Cardiac muscle cell (in vitro differentiated cells and primary cell): ENCODE measurements at regions not wholly inside any gene's neighbourhood (a gene's known extent, or its start where the extent isn't known, plus 50 kb on each side); places are given as distances from the start of the nearest gene placed in this dataset.

Source experiments
- DNase-seq, 2 donors: peaks; one replicate each; pipeline versions ENCODE4 v3.0.0 to v3.0.0-alpha.2; 2010 to 2017; ENCODE audit warnings: low read depth in 1 of 2, low spot score in 1 of 2
- H3K27ac ChIP-seq: fragments of 200-600 bp; sonication (generic); 2 replicates; pipeline ENCODE4 v1.5.1; 2016
- H3K27me3 ChIP-seq: fragments of 200-600 bp; sonication (generic); 2 replicates; pipeline ENCODE4 v1.6.0; 2016; ENCODE audit warnings: control low read depth
- H3K36me3 ChIP-seq: fragments of 200-600 bp; sonication (generic); 2 replicates; pipeline ENCODE4 v1.5.1; 2016; ENCODE audit warnings: control low read depth
- H3K4me1 ChIP-seq: fragments of 200-600 bp; sonication (generic); 2 replicates; pipeline ENCODE4 v1.8.1; 2017; ENCODE audit warnings: low read depth, mild to moderate bottlenecking, mixed run types
- H3K4me3 ChIP-seq: fragments of 200-600 bp; sonication (generic); 2 replicates; pipeline ENCODE4 v1.5.1; 2016; ENCODE audit warnings: mild to moderate bottlenecking
- H3K9me3 ChIP-seq: fragments of 200-600 bp; sonication (generic); 2 replicates; pipeline ENCODE4 v1.5.1; 2017; ENCODE audit warnings: low read depth, mild to moderate bottlenecking, control low read depth
- TF ChIP-seq, protein P1 (sequence below): IDR thresholded peaks from 2 replicates; pipeline ENCODE4 v1.5.1; 2012; ENCODE audit warnings: low read depth, mild to moderate bottlenecking, low read length

DNA sequence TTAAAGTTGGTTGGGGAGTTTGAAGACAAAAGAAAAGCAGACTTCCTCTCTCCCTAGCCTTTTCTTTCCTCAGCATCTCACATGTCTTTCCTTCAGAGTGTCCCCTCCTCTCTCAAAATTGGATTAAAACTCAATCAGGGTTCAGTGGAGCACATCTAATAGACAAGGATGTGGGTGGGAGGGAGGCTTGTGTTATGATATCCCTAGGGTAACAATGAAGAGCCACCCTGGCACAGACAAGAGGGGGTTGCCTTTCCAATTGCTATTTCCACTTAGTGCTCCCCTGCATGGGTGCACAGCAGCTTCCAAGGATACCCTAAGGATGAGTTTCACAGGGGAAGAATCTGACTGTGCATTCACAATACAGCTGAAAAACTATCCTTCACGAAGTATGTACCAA, 585.2 kb upstream of the C9orf72 start:
- no peaks in the 10 kb centered on the region for H3K4me1 ChIP-seq
- H3K27ac ChIP-seq: no peak overlapping the region
- H3K4me3 ChIP-seq: no peak overlapping the region
- H3K9me3 ChIP-seq: no peaks in the 10 kb centered on the region
- TF ChIP-seq, protein P1, sequence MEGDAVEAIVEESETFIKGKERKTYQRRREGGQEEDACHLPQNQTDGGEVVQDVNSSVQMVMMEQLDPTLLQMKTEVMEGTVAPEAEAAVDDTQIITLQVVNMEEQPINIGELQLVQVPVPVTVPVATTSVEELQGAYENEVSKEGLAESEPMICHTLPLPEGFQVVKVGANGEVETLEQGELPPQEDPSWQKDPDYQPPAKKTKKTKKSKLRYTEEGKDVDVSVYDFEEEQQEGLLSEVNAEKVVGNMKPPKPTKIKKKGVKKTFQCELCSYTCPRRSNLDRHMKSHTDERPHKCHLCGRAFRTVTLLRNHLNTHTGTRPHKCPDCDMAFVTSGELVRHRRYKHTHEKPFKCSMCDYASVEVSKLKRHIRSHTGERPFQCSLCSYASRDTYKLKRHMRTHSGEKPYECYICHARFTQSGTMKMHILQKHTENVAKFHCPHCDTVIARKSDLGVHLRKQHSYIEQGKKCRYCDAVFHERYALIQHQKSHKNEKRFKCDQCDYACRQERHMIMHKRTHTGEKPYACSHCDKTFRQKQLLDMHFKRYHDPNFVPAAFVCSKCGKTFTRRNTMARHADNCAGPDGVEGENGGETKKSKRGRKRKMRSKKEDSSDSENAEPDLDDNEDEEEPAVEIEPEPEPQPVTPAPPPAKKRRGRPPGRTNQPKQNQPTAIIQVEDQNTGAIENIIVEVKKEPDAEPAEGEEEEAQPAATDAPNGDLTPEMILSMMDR: no peak
- no peaks in the 10 kb centered on the region for H3K36me3 ChIP-seq
- H3K27me3 ChIP-seq: no peaks in the 10 kb centered on the region
- no peak for DNase-seq

DNA sequence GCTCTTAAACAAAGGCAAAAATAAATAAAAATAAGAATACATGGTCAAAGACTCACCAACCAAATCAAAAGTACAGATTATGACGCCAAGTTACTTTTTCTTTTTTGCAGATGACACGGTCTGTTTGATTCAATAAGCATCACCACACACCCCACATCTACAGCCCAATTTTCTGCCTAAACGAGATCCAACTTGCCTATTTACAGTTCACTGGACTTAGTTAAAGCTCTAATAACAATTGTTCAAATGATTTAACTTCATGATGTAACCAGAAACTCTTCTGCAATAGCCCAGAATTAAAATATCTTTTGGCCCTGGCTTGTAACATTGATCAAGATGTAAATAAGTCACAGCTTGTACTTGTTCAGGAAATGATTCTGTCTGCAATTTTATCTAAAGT, 590.3 kb upstream of the C9orf72 start:
- no peak for DNase-seq
- H3K27ac ChIP-seq: no peak overlapping the region
- H3K9me3 ChIP-seq: no peaks in the 10 kb centered on the region
- no peaks in the 10 kb centered on the region for H3K36me3 ChIP-seq
- no peaks in the 10 kb centered on the region for H3K4me1 ChIP-seq
- no peak overlapping the region for H3K4me3 ChIP-seq
- no peaks in the 10 kb centered on the region for H3K27me3 ChIP-seq
- TF ChIP-seq, protein P1: no peak

DNA sequence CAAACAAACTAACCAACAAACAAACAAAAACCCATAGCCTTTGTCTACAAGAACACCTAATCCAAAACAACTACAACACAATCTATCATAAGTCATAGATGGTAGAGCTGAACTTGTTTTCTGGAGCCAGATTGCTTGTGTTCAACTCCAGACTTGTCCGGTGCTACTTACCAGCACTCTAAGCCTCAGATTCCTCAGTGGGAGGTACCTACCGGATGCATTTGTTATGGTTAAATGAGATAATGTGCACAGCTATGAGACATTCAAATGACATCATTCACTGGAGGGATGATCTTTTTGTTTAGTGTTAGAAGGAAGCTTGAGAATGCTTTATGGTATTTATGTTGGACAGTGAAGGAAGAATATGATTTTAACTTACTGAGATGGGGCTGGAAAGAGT, 592.9 kb upstream of the C9orf72 start:
- Histone ChIP-seq H3K27me3 (no peaks in the 10 kb centered on the region), H3K4me3 (no peak overlapping the region), H3K4me1 (no peaks in the 10 kb centered on the region), H3K36me3 (no peaks in the 10 kb centered on the region), H3K27ac (no peak overlapping the region), H3K9me3 (no peaks in the 10 kb centered on the region)
- DNase-seq: no peak
- TF ChIP-seq, protein P1: no peak

DNA sequence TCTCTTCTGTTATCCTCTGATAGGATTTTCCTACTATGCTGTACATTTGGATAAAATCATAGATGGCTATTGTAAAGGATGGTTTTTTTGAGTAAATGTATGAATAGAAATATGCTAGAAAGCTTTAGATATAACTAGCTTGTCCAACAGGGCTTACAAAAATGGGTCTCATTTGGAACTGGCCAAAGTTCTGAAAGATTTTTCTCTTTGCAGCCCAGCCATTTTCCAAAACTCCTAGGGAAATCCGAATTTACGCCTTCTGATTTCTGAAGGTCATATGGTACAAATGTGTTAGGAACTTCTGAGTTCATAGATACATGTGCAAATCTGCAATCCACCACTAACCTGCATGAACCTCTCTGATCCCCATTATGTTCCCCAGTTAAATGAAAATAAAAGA, 603.9 kb upstream of the C9orf72 start:
- H3K36me3 ChIP-seq: no peaks in the 10 kb centered on the region
- no peak for DNase-seq
- H3K4me1 ChIP-seq: no peaks in the 10 kb centered on the region
- no peaks in the 10 kb centered on the region for H3K27me3 ChIP-seq
- H3K4me3 ChIP-seq: no peak overlapping the region
- H3K27ac ChIP-seq: no peak overlapping the region
- TF ChIP-seq, protein P1: no peak
- H3K9me3 ChIP-seq: no peaks in the 10 kb centered on the region

DNA sequence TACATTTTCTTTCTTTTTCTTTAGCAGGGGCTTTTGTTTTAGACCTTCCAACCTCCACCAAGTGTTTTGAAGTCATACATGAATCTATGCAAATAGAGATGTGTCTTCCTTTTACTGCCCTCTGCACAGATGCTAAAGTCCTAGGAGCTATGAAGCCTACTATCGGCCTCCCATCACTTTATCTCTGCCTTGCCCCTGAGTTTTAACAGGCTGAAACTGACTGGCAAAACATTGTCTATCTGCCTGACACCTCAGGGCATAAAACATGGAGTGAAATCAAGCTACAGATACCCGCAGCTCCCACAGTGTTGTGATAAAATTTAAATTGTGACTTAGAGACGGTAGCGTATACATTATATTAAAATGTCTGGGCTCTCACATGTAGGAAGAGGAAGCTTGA, 604.6 kb upstream of the C9orf72 start:
- H3K9me3 ChIP-seq: no peaks in the 10 kb centered on the region
- H3K4me1 ChIP-seq: no peaks in the 10 kb centered on the region
- H3K27ac ChIP-seq: no peak overlapping the region
- H3K36me3 ChIP-seq: no peaks in the 10 kb centered on the region
- DNase-seq: no peak
- no peaks in the 10 kb centered on the region for H3K27me3 ChIP-seq
- TF ChIP-seq, protein P1: no peak
- H3K4me3 ChIP-seq: no peak overlapping the region

DNA sequence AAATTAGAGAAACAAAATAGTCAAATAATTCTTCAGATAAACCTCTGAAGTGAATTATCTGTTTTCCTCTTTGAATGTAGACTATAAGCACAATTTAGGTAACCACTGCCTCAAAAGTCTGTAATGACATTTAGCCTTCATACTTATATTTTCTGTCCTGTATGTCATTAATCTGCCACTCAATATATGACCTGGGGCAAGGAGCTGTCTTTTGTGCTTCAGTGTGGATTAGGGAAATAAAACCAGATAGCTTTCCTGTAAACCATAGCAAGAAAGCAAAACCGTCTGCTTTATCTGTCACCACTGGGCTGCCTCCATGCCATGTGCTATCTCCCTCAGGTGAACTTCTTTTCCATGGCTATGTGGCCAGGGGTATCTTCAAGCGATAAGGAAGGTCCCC, 606.6 kb upstream of the C9orf72 start:
- TF ChIP-seq, protein P1: no peak
- H3K4me3 ChIP-seq: no peak overlapping the region

More for the DNA sequence above, 606.6 kb upstream of the C9orf72 start:
- no peaks in the 10 kb centered on the region for H3K4me1 ChIP-seq
- no peaks in the 10 kb centered on the region for H3K9me3 ChIP-seq
- H3K36me3 ChIP-seq: no peaks in the 10 kb centered on the region
- H3K27me3 ChIP-seq: no peaks in the 10 kb centered on the region
- DNase-seq: no peak
- H3K27ac ChIP-seq: no peak overlapping the region
